Activated CD8-positive, alpha-beta T cell treated with anti-CD3 and anti-CD28 coated beads for 36 hours (primary cell): ENCODE measurements at regions not wholly inside any gene's neighbourhood (a gene's known extent, or its start where the extent isn't known, plus 50 kb on each side); places are given as distances from the start of the nearest gene placed in this dataset.

Source experiments
- ATAC-seq: fragments of 200-7000 bp; cut with Tn5 transposase; one replicate; pipeline ENCODE4 v1.10.0; 2021; ENCODE audit warnings: mild to moderate bottlenecking, moderate library complexity
- CTCF ChIA-PET: fragments of 350-600 bp; sonication (Branson Sonifier 250); formaldehyde crosslinking; loops from one replicate; lab custom pipeline; 2021; ENCODE audit warnings: antibody characterized with exemption; lab: Charles Lee
- POLR2A ChIA-PET: fragments of 350-600 bp; sonication (Branson Sonifier 250); formaldehyde crosslinking; loops from one replicate; lab custom pipeline; 2021; ENCODE audit warnings: antibody characterized with exemption; lab: Charles Lee
- DNase-seq: peaks from one replicate; pipeline ENCODE4 v3.0.0-alpha.2; 2020
- H3K27ac Mint-ChIP-seq: one replicate; pipeline ENCODE4 v1.8.0; 2021; ENCODE audit warnings: mild to moderate bottlenecking, mixed read lengths
- H3K27me3 Mint-ChIP-seq: one replicate; pipeline ENCODE4 v1.8.0; 2021; ENCODE audit warnings: mixed read lengths
- H3K36me3 Mint-ChIP-seq: one replicate; pipeline ENCODE4 v1.8.0; 2021; ENCODE audit warnings: low read depth, mixed read lengths
- H3K4me1 Mint-ChIP-seq: one replicate; pipeline ENCODE4 v1.8.0; 2021; ENCODE audit warnings: low read depth, mixed read lengths
- H3K4me3 Mint-ChIP-seq: one replicate; pipeline ENCODE4 v1.8.0; 2021; ENCODE audit warnings: mild to moderate bottlenecking, moderate library complexity, mixed read lengths
- H3K9me3 Mint-ChIP-seq: one replicate; pipeline ENCODE4 v1.8.0; 2021; ENCODE audit warnings: mixed read lengths
- CTCF ChIP-seq: fragments of 200-600 bp; IDR thresholded peaks from one replicate; pipeline ENCODE4 v1.8.0; 2022; ENCODE audit warnings: antibody characterized with exemption, mild to moderate bottlenecking
- intact Hi-C: fragments of 100-400 bp; cut with micrococcal nuclease; formaldehyde crosslinking; loops from one replicate; pipeline ENCODE4 v1.10.0; 2022

GRCh38 chr10:17518338-17518737, 63.9 kb upstream of the ST8SIA6 start:
- no peak overlapping the region for H3K4me3 Mint-ChIP-seq
- ChIA-PET POLR2A (no interaction called here), CTCF (no interaction called here)
- no peaks in the 10 kb centered on the region for H3K36me3 Mint-ChIP-seq
- ATAC-seq (no peak), DNase-seq (no peak)
- intact Hi-C loops = no loop called here
- H3K27ac Mint-ChIP-seq = no peak overlapping the region
- no peaks in the 10 kb centered on the region for H3K4me1 Mint-ChIP-seq
- H3K9me3 Mint-ChIP-seq = peaks cover 1% of the 10 kb centered on the region
- no peaks in the 10 kb centered on the region for H3K27me3 Mint-ChIP-seq
- no peak for TF ChIP-seq CTCF

GRCh38 chr10:17516376-17516775, 62.0 kb upstream of the ST8SIA6 start:
- Mint-ChIP-seq H3K9me3 (no peaks in the 10 kb centered on the region), H3K27me3 (no peaks in the 10 kb centered on the region), H3K27ac (no peak overlapping the region), H3K4me1 (peaks cover 4% of the 10 kb centered on the region), H3K36me3 (no peaks in the 10 kb centered on the region), H3K4me3 (no peak overlapping the region)
- DNase-seq (no peak), ATAC-seq (no peak)
- intact Hi-C loops = no loop called here
- ChIA-PET POLR2A (no interaction called here), CTCF (no interaction called here)
- TF ChIP-seq CTCF = no peak

- CTCF ChIA-PET = no interaction called here
- POLR2A ChIA-PET = no interaction called here
- H3K4me1 Mint-ChIP-seq = peaks cover 16% of the 10 kb centered on the region
- H3K4me3 Mint-ChIP-seq = no peak overlapping the region
- no peak for TF ChIP-seq CTCF
- ATAC-seq = no peak
- no peaks in the 10 kb centered on the region for H3K36me3 Mint-ChIP-seq
- H3K9me3 Mint-ChIP-seq = peaks cover 3% of the 10 kb centered on the region
- intact Hi-C loops = no loop called here
- H3K27ac Mint-ChIP-seq = no peak overlapping the region
- peaks cover 3% of the 10 kb centered on the region for H3K27me3 Mint-ChIP-seq
- no peak for DNase-seq
Observed at GRCh38 chr10:17512341-17513001, 58.1 kb upstream of the ST8SIA6 start.

- H3K27ac Mint-ChIP-seq = no peak overlapping the region
- H3K4me3 Mint-ChIP-seq = no peak overlapping the region
- ATAC-seq (no peak), DNase-seq (peak; percentile 20)
- POLR2A ChIA-PET = no interaction called here
- H3K4me1 Mint-ChIP-seq = peaks cover 27% of the 10 kb centered on the region
- H3K36me3 Mint-ChIP-seq = no peaks in the 10 kb centered on the region
- TF ChIP-seq CTCF = no peak
- peaks cover 3% of the 10 kb centered on the region for H3K27me3 Mint-ChIP-seq
- intact Hi-C loops = no loop called here
- CTCF ChIA-PET = interaction anchor here (0.7 to 1.8 kb wide), 2 partner anchors 53 to 101 kb away, joined by 3 to 4 read pairs; no protein-coding TSS in a partner anchor
- peaks cover 3% of the 10 kb centered on the region for H3K9me3 Mint-ChIP-seq
Observed at GRCh38 chr10:17510242-17510908, 56.0 kb upstream of the ST8SIA6 start.

- ChIA-PET CTCF (interaction anchor here (1.7 kb wide), 1 partner anchor 98 kb away, joined by 5 read pairs; no protein-coding TSS in a partner anchor), POLR2A (no interaction called here)
- DNase-seq = no peak
- Mint-ChIP-seq H3K27ac (no peak overlapping the region), H3K4me3 (no peak overlapping the region), H3K27me3 (peaks cover 3% of the 10 kb centered on the region), H3K9me3 (peaks cover 3% of the 10 kb centered on the region), H3K4me1 (peaks cover 27% of the 10 kb centered on the region), H3K36me3 (no peaks in the 10 kb centered on the region)
- ATAC-seq = no peak
- intact Hi-C loops = no loop called here
- TF ChIP-seq CTCF = no peak
Observed at GRCh38 chr10:17507538-17507937, 53.1 kb upstream of the ST8SIA6 start.
